K562 (cell line): ENCODE measurements at regions not wholly inside any gene's neighbourhood (a gene's known extent, or its start where the extent isn't known, plus 50 kb on each side); places are given as distances from the start of the nearest gene placed in this dataset.

ENCODE experiments used
- ATAC-seq: fragments of 200-7000 bp; cut with Tn5 transposase; 3 replicates; pipeline ENCODE4 v1.9.1; 2020; ENCODE audit warnings: moderate library complexity
- BruUV-seq: library from RNA; stranded (reverse); fragments of 400-500 nt; replicated peaks from 2 replicates; lab custom pipeline; 2021; lab: Mats Ljungman, UMichigan
- CTCF ChIA-PET: fragments of 300-600 bp; formaldehyde crosslinking; extraction: SDS; loops from one replicate; lab custom pipeline; 2021; ENCODE audit warnings: low intra/inter-chr PET ratio; lab: Yijun Ruan, JAX
- POLR2A ChIA-PET: fragments of 300-600, 350-650 bp; sonication (Branson Sonifier 250); formaldehyde crosslinking; extraction: SDS; loops from one replicate; lab custom pipeline; 2021; ENCODE audit warnings: antibody characterized with exemption, inconsistent platforms; lab: Yijun Ruan, JAX
- DNase-seq, 4 experiments: peaks; one replicate each; pipeline versions ENCODE4 v3.0.0 to v3.0.0-alpha.2; 2011 to 2018; ENCODE audit warnings: low spot score in 3 of 4, mixed read lengths in 3 of 4; ENCODE audit errors: extremely low read depth in 1 of 4
- FAIRE-seq: peaks from 2 replicates; lab custom pipeline; 2011; peaks lifted over from hg19 to GRCh38; lab: Jason Lieb, UNC
- H2AFZ ChIP-seq: 2 replicates; pipeline ENCODE4 v1.6.0; 2011; ENCODE audit warnings: low read depth, low read length, control low read depth, inconsistent platforms
- H3K27ac ChIP-seq: fragments of 200-600 bp; 3 replicates; pipeline ENCODE4 v1.8.0; 2011; ENCODE audit warnings: low read depth, mild to moderate bottlenecking, control low read depth, inconsistent platforms, low read length, moderate library complexity, mixed read lengths; ENCODE audit errors: extremely low read depth
- H3K27me3 ChIP-seq, 2 experiments: fragments of 300-600 bp in 1 of 2; 2 replicates in 1 of 2; 3 replicates in 1 of 2; pipeline versions ENCODE4 v1.6.0 to v1.8.0; 2011; ENCODE audit warnings: inconsistent platforms in 2 of 2, low read length in 2 of 2, mild to moderate bottlenecking in 1 of 2, mixed read lengths in 1 of 2, moderate library complexity in 1 of 2; ENCODE audit not compliant: control insufficient read depth in 2 of 2, insufficient read depth in 2 of 2
- H3K36me3 ChIP-seq: fragments of 300-600 bp; 3 replicates; pipeline ENCODE4 v1.8.0; 2011; ENCODE audit warnings: mild to moderate bottlenecking, low read length, inconsistent platforms; ENCODE audit not compliant: control insufficient read depth, insufficient read depth
- H3K4me1 ChIP-seq, 2 experiments: fragments of 200-600 bp in 1 of 2; replicated peaks in 1 of 2; 2 replicates in 1 of 2; 3 replicates in 1 of 2; pipeline versions ENCODE4 v1.5.1 to v1.8.0; 2011; ENCODE audit warnings: inconsistent platforms in 2 of 2, low read length in 2 of 2, mild to moderate bottlenecking in 1 of 2, mixed read lengths in 1 of 2, moderate library complexity in 1 of 2; ENCODE audit not compliant: control insufficient read depth in 2 of 2, insufficient read depth in 2 of 2
- H3K4me2 ChIP-seq: 2 replicates; pipeline ENCODE4 v1.6.1; 2011; ENCODE audit warnings: low read length, control low read depth, inconsistent platforms, mixed read lengths; ENCODE audit not compliant: insufficient read depth
- H3K4me3 ChIP-seq: fragments of 200-600 bp; sonication (generic), shearing (Covaris generic); 2 replicates; pipeline ENCODE4 v1.5.1; 2016; ENCODE audit warnings: control low read depth, inconsistent platforms
- H3K79me2 ChIP-seq: fragments of 200-600 bp; 3 replicates; pipeline ENCODE4 v1.8.0; 2011; ENCODE audit warnings: low read length, inconsistent platforms; ENCODE audit not compliant: control insufficient read depth, insufficient read depth
- H3K9ac ChIP-seq, 2 experiments: 2 replicates each; pipeline versions ENCODE4 v1.6.0 to v1.6.1; 2011; ENCODE audit warnings: low read depth in 2 of 2, low read length in 2 of 2, control low read depth in 1 of 2, inconsistent platforms in 1 of 2, mild to moderate bottlenecking in 1 of 2, mixed read lengths in 1 of 2; ENCODE audit not compliant: insufficient read depth in 1 of 2
- H3K9me1 ChIP-seq: one replicate; pipeline ENCODE4 v1.6.0; 2011; ENCODE audit warnings: inconsistent platforms, mild to moderate bottlenecking, low read length, moderate library complexity; ENCODE audit not compliant: control insufficient read depth, insufficient read depth
- H3K9me3 ChIP-seq: replicated peaks from 2 replicates; pipeline ENCODE4 v1.5.1; 2011; ENCODE audit warnings: low read depth, low read length, inconsistent platforms; ENCODE audit not compliant: control insufficient read depth, insufficient read depth
- H4K20me1 ChIP-seq: replicated peaks from 2 replicates; pipeline ENCODE4 v1.6.1; 2011; ENCODE audit warnings: low read length, inconsistent platforms, mixed read lengths; ENCODE audit not compliant: control insufficient read depth, insufficient read depth
- ASH1L ChIP-seq: fragments of 450-650 bp; IDR thresholded peaks from 2 replicates; pipeline ENCODE4 v1.6.1; 2018; ENCODE audit warnings: borderline replicate concordance, mild to moderate bottlenecking, low read depth; ENCODE audit not compliant: partially characterized antibody
- CBX3 ChIP-seq, 2 experiments: IDR thresholded peaks; 1 replicate in 1 of 2; 2 replicates in 1 of 2; pipeline ENCODE4 v1.6.1; 2012; ENCODE audit warnings: inconsistent platforms in 2 of 2, low read length in 2 of 2, borderline replicate concordance in 1 of 2, control low read depth in 1 of 2
- FOXP1 ChIP-seq: sonication (generic); formaldehyde crosslinking; IDR thresholded peaks from 2 replicates; pipeline ENCODE4 v1.8.0; 2022; ENCODE audit warnings: mild to moderate bottlenecking, missing genetic modification reagents
- HBP1 ChIP-seq: fragments of 450-650 bp; formaldehyde crosslinking; IDR thresholded peaks from 2 replicates; pipeline ENCODE4 v1.4.0; 2022; ENCODE audit warnings: missing genetic modification characterization
- HDAC1 ChIP-seq, 2 experiments: fragments of 450-650 bp; IDR thresholded peaks; 2 replicates each; pipeline ENCODE4 v1.6.1; 2016 to 2017; ENCODE audit warnings: inconsistent platforms in 1 of 2, mild to moderate bottlenecking in 1 of 2, moderate library complexity in 1 of 2
- KLF1 ChIP-seq: fragments of 450-650 bp; IDR thresholded peaks from 2 replicates; pipeline ENCODE4 v1.6.1; 2016; ENCODE audit warnings: missing genetic modification characterization, missing compliant biosample characterization
- MEF2D ChIP-seq: conservative IDR thresholded peaks from 2 replicates; pipeline ENCODE4 v1.6.1; 2016; ENCODE audit warnings: low read depth, missing genetic modification characterization, missing compliant biosample characterization
- MYNN ChIP-seq, 2 experiments: sonication (generic); formaldehyde crosslinking in 1 of 2; IDR thresholded peaks; 2 replicates each; pipeline versions ENCODE4 v1.5.0 to v1.6.1; 2016 to 2020; ENCODE audit warnings: antibody characterized with exemption in 1 of 2, missing genetic modification reagents in 1 of 2
- NR1H2 ChIP-seq: sonication (generic); formaldehyde crosslinking; IDR thresholded peaks from 2 replicates; pipeline ENCODE4 v1.4.0; 2020; ENCODE audit warnings: mild to moderate bottlenecking, missing genetic modification reagents
- OTX1 ChIP-seq: fragments of 450-650 bp; formaldehyde crosslinking; IDR thresholded peaks from 2 replicates; pipeline ENCODE4 v1.4.0; 2022; ENCODE audit warnings: mild to moderate bottlenecking
- STAG1 ChIP-seq: sonication (generic); formaldehyde crosslinking; IDR thresholded peaks from 2 replicates; pipeline ENCODE4 v1.5.0; 2020; ENCODE audit warnings: missing genetic modification reagents, borderline replicate concordance
- TRIM24 ChIP-seq, 2 experiments: fragments of 450-650 bp; IDR thresholded peaks; 2 replicates each; pipeline ENCODE4 v1.6.1; 2016
- XRCC3 ChIP-seq: fragments of 450-650 bp; IDR thresholded peaks from 2 replicates; pipeline ENCODE4 v1.6.1; 2017; ENCODE audit warnings: mild to moderate bottlenecking, moderate library complexity
- ZBTB33 ChIP-seq: sonication (generic); formaldehyde crosslinking; IDR thresholded peaks from 2 replicates; pipeline ENCODE4 v1.8.1; 2023; ENCODE audit warnings: mild to moderate bottlenecking, missing genetic modification reagents
- ZNF197 ChIP-seq: fragments of 200-800 bp; sonication (Bioruptor generic); IDR thresholded peaks from 2 replicates; pipeline ENCODE4 v1.6.1; 2016; ENCODE audit warnings: low read depth, missing genetic modification characterization, missing compliant biosample characterization
- ZNF239 ChIP-seq: fragments of 250-450 bp; sonication (Bioruptor Pico); IDR thresholded peaks from 2 replicates; pipeline ENCODE4 v1.4.0; 2020; ENCODE audit warnings: mild to moderate bottlenecking
- ZNF444 ChIP-seq: fragments of 250-450 bp; sonication (Bioruptor Pico); IDR thresholded peaks from 2 replicates; pipeline ENCODE4 v1.4.0; 2020; ENCODE audit warnings: mild to moderate bottlenecking, moderate library complexity
- ZZZ3 ChIP-seq: fragments of 450-650 bp; IDR thresholded peaks from 2 replicates; pipeline ENCODE4 v1.6.1; 2016; ENCODE audit warnings: antibody characterized with exemption, mild to moderate bottlenecking, moderate library complexity
- WGBS: fragments of 100-300 bp; shearing (Covaris generic); methylation state at CpG from one replicate; pipeline ENCODE4 v1.1.6; 2016; ENCODE audit warnings: low coverage, mixed read lengths; ENCODE audit not compliant: insufficient coverage; ENCODE audit errors: missing lambda C conversion rate; 5-methylcytosine and 5-hydroxymethylcytosine counted together
- in situ Hi-C: fragments of 300-500 bp; cut with MboI; formaldehyde crosslinking; loops from 4 replicates; pipeline ENCODE4 v1.15.0; 2018; ENCODE audit warnings: inconsistent platforms, mixed read lengths
- intact Hi-C: fragments of 100-400 bp; cut with micrococcal nuclease; formaldehyde crosslinking; loops from 2 replicates; pipeline ENCODE4 v1.14.2; 2022
- TF ChIP-seq, protein P1 (sequence below): sonication (generic); formaldehyde crosslinking; IDR thresholded peaks from 2 replicates; pipeline ENCODE4 v1.8.0; 2022; ENCODE audit warnings: missing genetic modification reagents, mild to moderate bottlenecking, moderate library complexity, borderline replicate concordance

DNA sequence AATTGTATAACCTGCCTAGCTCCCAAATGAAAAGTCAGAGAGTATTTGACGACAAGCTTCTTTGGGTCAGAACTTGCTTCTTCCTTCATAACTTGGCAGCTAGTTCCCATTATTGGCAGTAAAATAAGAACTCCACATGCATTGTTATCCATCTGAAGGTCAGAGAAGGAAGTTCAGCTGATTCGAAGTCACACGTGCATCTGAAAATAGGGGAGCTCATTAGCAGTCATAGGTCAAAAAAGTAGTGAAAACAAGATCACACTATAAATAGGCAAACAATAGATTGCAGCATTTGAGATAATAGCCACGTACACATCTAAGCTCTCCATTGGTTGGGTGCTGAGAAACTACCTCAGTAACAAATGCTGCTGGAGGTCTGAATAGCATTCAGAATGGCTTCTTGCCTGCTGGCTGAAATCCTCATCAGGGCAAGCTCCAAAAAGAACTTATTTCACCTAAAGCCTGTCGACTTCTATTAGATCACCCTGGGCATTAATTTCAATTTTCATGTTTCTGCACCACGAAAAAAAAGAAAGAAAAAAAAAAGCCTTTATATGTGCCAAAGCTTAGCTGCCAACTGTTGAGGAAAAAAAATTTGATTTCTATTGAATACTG is 1492.9 kb upstream of the CELF4 start:
- no TSS peak for BruUV-seq
- H3K79me2 ChIP-seq, result no peaks in the 10 kb centered on the region
- H4K20me1 ChIP-seq, result no peaks in the 10 kb centered on the region
- no peak overlapping the region for H3K4me2 ChIP-seq
- intact Hi-C loops, result no loop called here
- H3K9me3 ChIP-seq, result no peaks in the 10 kb centered on the region; the same call in 1 of the 2 replicates
- no peaks in the 10 kb centered on the region for H3K27me3 ChIP-seq
- H3K4me3 ChIP-seq, result no peak overlapping the region
- H2AFZ ChIP-seq, result no peak overlapping the region
- ChIA-PET POLR2A (no interaction called here), CTCF (no interaction called here)
- no peak for DNase-seq
- no peaks in the 10 kb centered on the region for H3K36me3 ChIP-seq
- no peaks in the 10 kb centered on the region for H3K4me1 ChIP-seq
- no peak for ATAC-seq
- H3K27ac ChIP-seq, result no peak overlapping the region
- FAIRE-seq, result no peak
- H3K9ac ChIP-seq, result no peak overlapping the region
- 2% methylated on average over 6 of the region's 6 CpGs for WGBS
- TF ChIP-seq MEF2D (tag) (no peak), NR1H2 (CRISPR knock-in tag) (no peak), ZNF239 (CRISPR knock-in tag) (no peak), HBP1 (CRISPR knock-in tag) (no peak), OTX1 (CRISPR knock-in tag) (no peak), MYNN (IDR thresholded peaks at IDR 0.05) (no peak), MYNN (CRISPR knock-in tag; IDR thresholded peaks at IDR 0.05) (no peak), STAG1 (CRISPR knock-in tag) (no peak), ASH1L (no peak), XRCC3 (no peak), ZBTB33 (CRISPR knock-in tag) (no peak), HDAC1 (IDR thresholded peaks at IDR 0.05) (no peak), CBX3 (IDR thresholded peaks at IDR 0.05; ENCODE audit: borderline replicate concordance in 1 of 2, low read length in 2 of 2) (no peak), KLF1 (tag) (no peak), TRIM24 (IDR thresholded peaks at IDR 0.05) (no peak), ZZZ3 (no peak), FOXP1 (CRISPR knock-in tag) (no peak), ZNF444 (CRISPR knock-in tag) (no peak), ZNF197 (CRISPR knock-in tag) (no peak)
- TF ChIP-seq, protein P1, sequence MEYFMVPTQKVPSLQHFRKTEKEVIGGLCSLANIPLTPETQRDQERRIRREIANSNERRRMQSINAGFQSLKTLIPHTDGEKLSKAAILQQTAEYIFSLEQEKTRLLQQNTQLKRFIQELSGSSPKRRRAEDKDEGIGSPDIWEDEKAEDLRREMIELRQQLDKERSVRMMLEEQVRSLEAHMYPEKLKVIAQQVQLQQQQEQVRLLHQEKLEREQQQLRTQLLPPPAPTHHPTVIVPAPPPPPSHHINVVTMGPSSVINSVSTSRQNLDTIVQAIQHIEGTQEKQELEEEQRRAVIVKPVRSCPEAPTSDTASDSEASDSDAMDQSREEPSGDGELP (CRISPR knock-in tag), result no peak
- no peaks in the 10 kb centered on the region for H3K9me1 ChIP-seq
- in situ Hi-C loops, result no loop called here
